AG04450 (cell line): ENCODE measurements at regions not wholly inside any gene's neighbourhood (a gene's known extent, or its start where the extent isn't known, plus 50 kb on each side); places are given as distances from the start of the nearest gene placed in this dataset.
"Not testable (repeated sequence)": the region's sequence is repeated elsewhere in the genome, so short reads cannot be mapped to it uniquely, and the experiment has no call there.

Experiments used
- CTCF ChIA-PET: fragments of 300-600, 350-600 bp; formaldehyde crosslinking; extraction: SDS; loops from one replicate; lab custom pipeline; 2022; ENCODE audit warnings: antibody characterized with exemption, inconsistent platforms; lab: Charles Lee
- POLR2A ChIA-PET: fragments of 350-600 bp; formaldehyde crosslinking; extraction: SDS; loops from one replicate; lab custom pipeline; 2021; ENCODE audit warnings: antibody characterized with exemption, inconsistent platforms; lab: Yijun Ruan, JAX
- DNase-seq: peaks from one replicate; pipeline ENCODE4 v3.0.0-alpha.2; 2011; ENCODE audit warnings: low read depth, low spot score
- H3K27ac ChIP-seq: one replicate; pipeline ENCODE4 v1.5.1; 2012; ENCODE audit warnings: low read depth, low read length, control low read depth
- H3K27me3 ChIP-seq: one replicate; pipeline ENCODE4 v1.6.0; 2012; ENCODE audit warnings: low read length; ENCODE audit not compliant: control insufficient read depth, insufficient read depth
- H3K4me3 ChIP-seq: 2 replicates; pipeline ENCODE4 v1.5.1; 2011; ENCODE audit warnings: mild to moderate bottlenecking, low read depth, low read length, control low read depth
- H3K9me3 ChIP-seq: 2 replicates; pipeline ENCODE4 v1.5.1; 2012; ENCODE audit warnings: low read length; ENCODE audit not compliant: control insufficient read depth, insufficient read depth
- TF ChIP-seq, protein P1 (sequence below): IDR thresholded peaks from 2 replicates; pipeline ENCODE4 v1.5.1; 2011; ENCODE audit warnings: low read depth, low read length, control low read depth, inconsistent platforms

DNA sequence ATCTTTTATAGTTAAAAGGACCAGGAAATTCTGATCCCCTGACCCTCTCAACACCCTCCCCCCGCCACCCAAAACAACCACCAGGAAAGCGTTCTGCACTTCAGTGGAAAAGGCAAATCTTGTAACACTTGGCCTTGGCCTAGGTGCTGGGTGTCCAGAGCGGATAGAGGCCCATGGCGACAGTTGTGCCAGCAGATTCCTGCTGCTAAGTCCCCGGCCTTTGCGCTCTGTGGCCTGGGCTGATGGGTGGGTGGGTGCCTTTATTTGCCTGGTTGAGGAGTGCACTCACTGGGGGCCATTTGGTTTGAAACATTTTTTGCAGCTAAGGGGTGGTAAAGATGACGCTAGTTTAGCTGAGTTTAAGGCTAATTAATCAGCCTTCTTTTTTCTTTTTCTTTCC lies 127.9 kb upstream of the ERRFI1 start:
- no peak for DNase-seq
- no peak overlapping the region for H3K4me3 ChIP-seq
- TF ChIP-seq, protein P1, sequence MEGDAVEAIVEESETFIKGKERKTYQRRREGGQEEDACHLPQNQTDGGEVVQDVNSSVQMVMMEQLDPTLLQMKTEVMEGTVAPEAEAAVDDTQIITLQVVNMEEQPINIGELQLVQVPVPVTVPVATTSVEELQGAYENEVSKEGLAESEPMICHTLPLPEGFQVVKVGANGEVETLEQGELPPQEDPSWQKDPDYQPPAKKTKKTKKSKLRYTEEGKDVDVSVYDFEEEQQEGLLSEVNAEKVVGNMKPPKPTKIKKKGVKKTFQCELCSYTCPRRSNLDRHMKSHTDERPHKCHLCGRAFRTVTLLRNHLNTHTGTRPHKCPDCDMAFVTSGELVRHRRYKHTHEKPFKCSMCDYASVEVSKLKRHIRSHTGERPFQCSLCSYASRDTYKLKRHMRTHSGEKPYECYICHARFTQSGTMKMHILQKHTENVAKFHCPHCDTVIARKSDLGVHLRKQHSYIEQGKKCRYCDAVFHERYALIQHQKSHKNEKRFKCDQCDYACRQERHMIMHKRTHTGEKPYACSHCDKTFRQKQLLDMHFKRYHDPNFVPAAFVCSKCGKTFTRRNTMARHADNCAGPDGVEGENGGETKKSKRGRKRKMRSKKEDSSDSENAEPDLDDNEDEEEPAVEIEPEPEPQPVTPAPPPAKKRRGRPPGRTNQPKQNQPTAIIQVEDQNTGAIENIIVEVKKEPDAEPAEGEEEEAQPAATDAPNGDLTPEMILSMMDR = no peak
- no peaks in the 10 kb centered on the region for H3K27me3 ChIP-seq
- CTCF ChIA-PET = interaction anchor here (1.0 to 1.6 kb wide), 3 partner anchors 8 to 139 kb away, joined by 3 to 4 read pairs (median 4); no protein-coding TSS in a partner anchor
- POLR2A ChIA-PET = interaction anchor here (0.7 to 1.3 kb wide), 3 partner anchors 16 to 105 kb away, joined by 3 to 10 read pairs (median 3); no protein-coding TSS in a partner anchor
- H3K27ac ChIP-seq = no peak overlapping the region
- H3K9me3 ChIP-seq = peaks cover 3% of the 10 kb centered on the region; the same call in 1 of the 2 replicates

GRCh38 chr1:8152731-8153702 lies 126.9 kb upstream of the ERRFI1 start:
- H3K4me3 ChIP-seq = no peak overlapping the region
- no peak overlapping the region for H3K27ac ChIP-seq
- CTCF ChIA-PET = interaction anchor here (1.3 kb wide), 1 partner anchor 12 kb away, joined by 3 read pairs; no protein-coding TSS in a partner anchor
- DNase-seq = no peak
- H3K27me3 ChIP-seq = no peaks in the 10 kb centered on the region
- POLR2A ChIA-PET = no interaction called here
- 0 out of 2 replicates have a peak, but pooled peaks cover 3% of the 10 kb centered on the region for H3K9me3 ChIP-seq
- TF ChIP-seq, protein P1 = no peak

DNA sequence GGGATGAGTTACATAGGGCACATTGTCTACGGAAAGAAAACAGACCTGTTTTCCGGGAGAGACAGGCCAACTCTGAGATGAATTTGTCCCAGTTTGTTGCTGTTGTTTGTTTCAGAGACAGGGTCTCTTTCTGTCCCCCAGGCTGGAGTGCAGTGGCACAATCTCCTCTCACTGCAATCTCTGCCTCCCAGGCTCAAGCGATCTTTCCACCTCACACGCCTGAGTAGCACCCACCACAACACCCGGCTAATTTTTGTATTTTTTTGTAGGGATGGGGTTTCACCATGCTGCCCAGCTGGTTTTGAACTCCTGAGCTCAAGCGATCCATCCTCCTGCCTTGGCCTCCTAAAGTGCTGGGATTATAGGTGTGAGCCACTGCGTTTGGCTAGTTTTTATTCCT lies 125.5 kb upstream of the ERRFI1 start:
- POLR2A ChIA-PET = no interaction called here
- Histone ChIP-seq H3K27ac (no peak overlapping the region), H3K9me3 (0 out of 2 replicates have a peak, but pooled peaks cover 3% of the 10 kb centered on the region), H3K27me3 (no peaks in the 10 kb centered on the region), H3K4me3 (no peak overlapping the region)
- no peak for DNase-seq
- CTCF ChIA-PET = no interaction called here
- TF ChIP-seq, protein P1 = no peak

DNA sequence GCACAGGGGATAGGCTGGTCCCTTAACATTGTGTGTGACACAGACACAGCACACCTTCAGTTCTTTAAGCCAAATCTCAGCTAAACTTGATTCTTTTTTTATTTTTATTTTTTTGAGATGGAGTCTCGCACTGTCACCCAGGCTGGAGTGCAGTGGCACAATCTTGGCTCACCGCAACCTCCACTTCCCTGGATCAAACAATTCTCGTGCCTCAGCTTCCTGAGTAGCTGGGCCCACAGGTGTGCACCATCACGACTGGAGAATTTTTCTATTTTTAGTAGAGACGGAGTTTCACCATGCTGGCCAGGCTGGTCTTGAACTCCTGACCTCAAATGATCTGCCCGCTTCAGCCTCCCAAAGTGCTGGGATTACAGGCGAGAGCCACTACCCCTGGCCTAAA lies 123.6 kb upstream of the ERRFI1 start:
- H3K27ac ChIP-seq, H3K9me3 ChIP-seq, H3K4me3 ChIP-seq, CTCF ChIA-PET, H3K27me3 ChIP-seq, POLR2A ChIA-PET, DNase-seq: not testable (repeated sequence)

DNA sequence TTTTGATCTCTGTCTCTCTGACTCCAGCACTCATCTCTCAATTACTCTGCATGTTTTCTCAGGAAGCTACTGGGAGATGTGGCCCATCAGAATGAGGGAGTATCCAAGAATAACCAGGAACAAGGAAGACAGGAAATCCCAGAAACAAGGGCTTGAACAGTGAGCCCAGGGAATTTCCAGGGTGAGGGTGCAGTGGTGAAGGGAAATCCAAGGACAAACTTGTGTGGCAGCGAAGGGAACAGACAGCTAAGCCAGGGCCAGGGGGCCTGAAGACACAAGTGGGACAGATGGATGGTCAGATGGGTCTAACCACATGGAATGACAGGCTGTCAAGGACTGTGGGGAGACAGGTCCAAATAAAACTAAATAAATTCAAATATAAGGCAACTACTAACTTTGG lies 121.8 kb upstream of the ERRFI1 start:
- 0 out of 2 replicates have a peak, but pooled peaks cover 2% of the 10 kb centered on the region for H3K9me3 ChIP-seq
- no peak for DNase-seq
- TF ChIP-seq, protein P1 = no peak
- H3K27ac ChIP-seq = no peak overlapping the region
- ChIA-PET POLR2A (no interaction called here), CTCF (no interaction called here)
- H3K4me3 ChIP-seq = no peak overlapping the region
- no peaks in the 10 kb centered on the region for H3K27me3 ChIP-seq
